GM21423 (cell line): ENCODE measurements at regions not wholly inside any gene's neighbourhood (a gene's known extent, or its start where the extent isn't known, plus 50 kb on each side); places are given as distances from the start of the nearest gene placed in this dataset.

ENCODE experiments used
- ATAC-seq: cut with Tn5 transposase; IDR thresholded peaks from one replicate; pipeline ENCODE4 v1.9.1; 2021; ENCODE audit warnings: mild to moderate bottlenecking, moderate library complexity; ENCODE audit not compliant: unreplicated experiment

DNA sequence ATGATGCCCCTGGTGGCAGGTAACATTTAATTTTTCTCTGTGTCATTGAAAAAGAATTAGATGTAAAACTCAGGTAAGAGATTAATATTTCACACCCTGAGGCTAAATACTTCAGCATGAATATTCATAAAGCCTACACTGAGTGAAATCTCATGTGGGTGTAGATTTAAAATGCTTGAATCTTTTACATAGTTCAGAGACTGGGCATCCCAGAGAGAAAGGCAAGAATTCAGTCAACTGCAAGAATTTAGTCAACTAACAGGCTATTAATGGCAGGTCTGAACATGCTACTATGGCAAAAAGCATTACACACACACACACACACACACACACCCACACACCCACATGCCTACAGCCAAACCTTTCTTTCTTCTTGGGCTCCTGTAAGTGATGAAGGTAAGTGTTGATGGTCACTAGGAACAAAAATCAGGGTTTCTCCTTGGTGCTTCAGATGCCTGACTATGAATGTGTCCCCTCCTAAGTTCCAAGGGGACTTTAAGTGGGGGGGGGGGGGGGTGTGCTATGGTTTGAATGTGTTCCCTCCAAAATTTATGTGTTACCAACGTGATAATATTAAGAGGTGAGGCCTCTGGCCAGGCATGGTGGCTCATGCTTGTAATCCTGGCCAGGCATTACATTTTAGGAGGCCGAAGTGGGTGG, 63.7 kb upstream of the PSMD7 start:
- ATAC-seq: no peak

DNA sequence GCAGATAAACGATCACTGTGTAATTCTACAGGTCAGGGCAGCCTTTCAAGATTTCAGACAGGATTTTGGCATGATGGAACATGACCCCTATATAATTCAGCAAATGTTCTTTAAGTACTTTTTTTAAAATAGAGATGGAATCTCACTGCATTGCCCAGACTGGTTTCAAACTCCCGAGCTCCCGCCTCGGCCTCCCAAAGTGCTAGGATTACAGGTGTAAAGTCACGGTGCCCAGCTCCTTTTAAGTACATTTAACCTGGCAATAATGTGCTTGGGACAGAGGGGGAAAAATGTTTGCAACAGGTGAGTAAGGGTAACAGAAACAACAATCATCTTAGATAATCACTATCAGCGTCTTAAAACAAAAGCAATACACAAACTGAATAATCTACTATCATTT, 66.5 kb upstream of the PSMD7 start:
- no peak for ATAC-seq

DNA sequence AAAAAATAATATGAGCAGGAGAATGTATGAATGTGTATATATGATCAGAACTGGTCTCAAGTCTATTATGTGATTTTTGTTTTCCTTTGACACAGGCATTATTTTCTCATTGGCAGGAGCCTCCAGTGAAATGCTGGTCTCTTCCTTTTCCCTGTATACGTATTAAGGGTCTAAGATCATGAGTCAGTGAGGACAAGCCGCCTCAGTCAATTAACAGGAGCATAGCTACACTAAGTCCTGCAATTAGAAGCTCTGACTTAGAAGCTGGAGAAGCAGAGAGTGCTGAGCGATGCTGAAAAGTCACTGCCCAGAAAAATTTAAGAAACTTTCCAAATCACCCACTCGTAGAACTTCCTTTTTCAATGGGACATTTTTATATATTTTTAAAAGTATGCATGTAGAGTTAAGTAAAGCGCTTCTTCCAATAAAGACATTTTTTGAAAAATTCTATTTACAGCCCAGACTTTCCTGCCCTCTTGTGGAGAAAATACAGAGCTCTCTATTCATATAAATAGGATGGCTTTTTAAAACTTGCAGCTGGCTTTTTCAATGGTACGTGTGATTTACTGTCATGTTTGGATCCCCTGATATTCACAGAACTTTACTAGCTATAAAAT, 70.2 kb upstream of the PSMD7 start:
- ATAC-seq: no peak

DNA sequence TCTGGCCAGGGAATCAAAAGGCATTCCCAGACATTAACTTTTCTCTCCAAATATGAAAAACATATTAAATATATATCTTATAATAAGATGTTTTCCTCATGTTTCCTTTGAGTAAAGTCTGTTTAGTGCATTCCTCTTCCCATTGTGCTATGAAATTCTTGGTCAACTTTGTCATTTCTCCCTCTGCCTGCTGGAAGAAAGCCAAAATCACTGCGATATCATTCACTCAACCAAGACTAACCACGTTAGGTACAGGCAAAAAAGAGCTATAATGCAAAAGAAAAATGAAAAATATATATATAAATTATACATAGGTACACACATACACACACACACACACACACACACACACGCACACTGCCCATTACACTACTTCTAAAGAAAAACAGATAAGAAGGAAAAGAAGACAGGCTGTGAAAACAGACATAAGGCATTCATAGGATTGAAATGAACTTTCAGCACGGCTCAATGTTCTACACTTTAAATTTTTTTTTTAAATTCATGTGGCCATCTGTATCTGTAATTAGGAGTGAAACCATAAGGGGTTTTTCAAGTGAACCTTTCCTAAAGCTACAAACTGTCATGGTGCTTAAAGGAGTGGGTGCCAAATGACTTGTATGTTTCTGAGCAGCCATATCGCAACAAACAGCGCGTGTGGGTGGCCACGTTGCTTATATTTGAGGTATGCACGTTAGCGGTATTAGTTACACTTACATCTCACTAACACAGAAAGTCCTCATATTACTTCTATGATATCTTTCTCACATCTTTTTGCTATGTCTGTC, 71.6 kb upstream of the PSMD7 start:
- no peak for ATAC-seq

DNA sequence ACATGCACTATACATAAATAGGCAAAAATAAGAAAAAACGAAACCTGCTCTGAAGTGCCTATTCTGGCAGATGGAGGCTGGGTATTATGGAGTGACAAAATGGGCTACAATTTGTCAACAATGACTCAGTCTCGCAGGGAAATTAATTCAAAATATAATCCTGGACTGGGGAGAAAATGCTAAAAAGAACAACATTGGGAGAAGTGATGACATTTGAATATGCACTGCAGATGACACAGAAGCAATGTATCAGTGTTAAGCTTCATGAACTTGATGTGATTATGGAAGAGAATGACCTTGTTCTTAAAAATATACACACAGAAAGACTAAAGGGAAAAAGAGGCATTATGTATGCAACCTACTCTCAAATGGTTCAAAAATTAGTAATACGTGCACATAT, 74.8 kb upstream of the PSMD7 start:
- no peak for ATAC-seq

DNA sequence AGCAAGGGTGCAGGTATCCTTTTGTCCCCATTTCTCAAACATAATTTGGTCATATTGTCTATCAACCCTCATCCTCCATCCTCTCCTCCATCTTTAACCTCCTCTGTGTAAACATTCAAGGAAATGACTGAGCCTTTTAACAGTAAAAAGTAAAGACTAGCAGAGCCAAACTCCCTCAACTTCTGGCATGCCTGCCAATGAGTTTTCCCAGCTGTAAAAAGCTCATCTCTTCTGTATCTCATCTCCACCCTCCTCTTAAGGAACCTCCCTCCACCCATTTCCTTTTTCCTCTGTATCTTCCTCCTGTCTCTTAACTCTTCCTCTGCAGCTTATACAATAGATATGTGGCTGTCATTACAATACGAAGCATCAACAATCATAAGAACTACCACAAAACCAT, 76.9 kb upstream of the PSMD7 start:
- no peak for ATAC-seq

DNA sequence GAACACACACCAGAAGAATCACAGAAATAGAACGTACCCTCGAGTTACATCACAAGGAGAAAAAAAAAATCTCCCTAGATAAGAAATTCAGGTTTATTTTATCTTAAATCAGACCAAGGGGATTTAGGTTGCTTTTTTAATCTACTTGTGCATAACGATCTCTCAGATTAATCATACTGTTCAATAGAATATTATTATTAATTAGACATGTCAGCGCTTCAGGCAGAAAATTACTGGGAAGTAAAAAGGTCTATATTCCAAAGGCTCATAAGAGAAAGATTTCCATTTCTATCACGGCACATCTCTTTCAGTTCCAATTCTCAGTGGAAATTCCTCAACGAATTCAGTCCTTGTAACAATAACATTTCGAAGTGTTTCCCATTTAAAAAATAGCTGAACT, 77.7 kb upstream of the PSMD7 start:
- ATAC-seq: no peak

DNA sequence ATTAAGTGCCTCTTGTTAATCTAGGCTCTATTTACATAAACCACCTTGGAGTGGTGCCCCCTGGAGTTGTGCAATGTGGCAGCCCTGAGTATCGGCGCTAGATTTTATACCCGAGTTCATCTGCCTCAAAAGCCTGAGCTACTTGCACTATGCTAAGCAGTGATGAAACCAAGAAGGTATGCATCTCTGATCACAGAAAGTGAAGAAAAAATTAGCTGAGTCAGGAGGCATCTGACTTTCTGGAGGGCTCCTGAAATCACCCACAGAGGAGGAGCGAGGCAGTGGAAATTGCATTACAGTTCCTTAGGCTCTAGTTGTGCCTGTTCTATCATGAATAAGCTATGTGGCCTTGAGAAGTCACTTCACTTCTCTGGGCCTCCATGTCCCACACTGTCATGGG, 80.3 kb upstream of the PSMD7 start:
- ATAC-seq: no peak

DNA sequence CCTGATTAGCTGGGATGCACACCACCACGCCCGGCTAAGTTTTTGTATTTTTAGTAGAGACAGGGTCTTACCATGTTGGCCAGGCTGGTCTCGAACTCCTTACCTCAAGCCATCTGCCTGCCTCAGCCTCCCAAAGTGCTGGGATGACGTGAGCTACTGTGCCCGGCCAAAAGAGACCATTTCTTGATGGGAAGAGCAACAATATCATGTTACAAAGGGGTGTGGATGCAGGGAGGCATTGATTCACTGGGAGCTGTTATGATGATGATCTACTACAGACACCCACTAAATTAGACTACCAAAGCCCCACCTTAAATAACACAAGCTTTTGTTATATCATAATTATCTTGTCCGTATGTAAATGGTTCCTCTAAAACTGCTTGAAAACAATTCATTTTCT, 81.4 kb upstream of the PSMD7 start:
- ATAC-seq: no peak

DNA sequence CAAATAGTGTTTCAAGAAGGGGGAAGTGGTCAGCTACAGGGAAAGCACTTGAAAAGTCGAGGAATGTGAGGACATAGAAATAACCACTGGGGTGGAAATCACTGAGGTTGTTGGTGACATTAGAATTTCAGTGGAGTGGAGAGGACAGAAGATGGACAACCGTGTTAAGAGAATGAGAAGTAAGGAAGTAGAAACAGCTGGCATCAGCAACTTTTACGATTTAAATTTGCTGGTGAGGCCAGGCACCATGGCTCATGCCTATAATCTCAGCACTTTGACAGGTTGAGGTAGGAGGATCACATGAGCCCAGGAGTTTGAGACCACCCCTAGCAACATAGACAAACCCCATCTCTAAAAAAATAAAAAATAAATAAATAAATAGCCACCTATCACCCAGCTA, 83.2 kb upstream of the PSMD7 start:
- no peak for ATAC-seq

DNA sequence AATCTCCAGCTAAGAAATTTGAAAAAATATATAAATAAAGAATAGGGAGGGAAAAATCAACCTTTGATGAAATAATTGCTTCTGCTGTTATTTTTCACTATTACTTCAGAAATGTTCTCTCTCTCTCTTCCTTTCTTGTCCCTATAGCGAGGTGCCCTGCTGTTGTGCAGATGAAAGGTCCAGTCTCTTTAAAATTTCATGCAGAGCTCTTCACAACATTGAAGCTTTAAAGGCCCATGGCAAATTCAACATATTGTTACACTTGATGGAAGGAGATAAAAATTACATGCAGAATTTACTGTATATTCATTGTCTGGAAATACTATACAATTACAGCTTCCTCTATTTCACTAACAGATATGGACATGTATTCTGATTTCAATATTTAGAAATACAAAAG, 86.4 kb upstream of the PSMD7 start:
- no peak for ATAC-seq

DNA sequence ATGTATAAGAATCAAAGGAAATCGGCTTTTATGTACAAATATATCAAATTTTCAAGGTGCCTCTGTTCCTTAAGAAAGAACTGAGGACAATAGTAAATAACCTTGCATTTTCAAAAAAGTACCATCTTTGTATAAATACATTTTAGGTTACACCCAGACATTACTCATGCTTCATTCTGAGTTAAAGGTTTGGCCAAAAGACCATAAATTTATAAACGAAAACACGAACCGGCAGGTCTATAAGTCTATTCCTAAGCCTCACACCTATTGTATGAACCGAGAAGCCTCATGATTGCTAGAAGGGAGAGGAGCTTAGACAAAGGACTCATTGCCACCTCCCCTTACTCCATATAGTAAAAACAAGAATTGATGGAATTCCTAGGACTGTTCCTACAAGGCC, 94.6 kb upstream of the PSMD7 start:
- no peak for ATAC-seq

DNA sequence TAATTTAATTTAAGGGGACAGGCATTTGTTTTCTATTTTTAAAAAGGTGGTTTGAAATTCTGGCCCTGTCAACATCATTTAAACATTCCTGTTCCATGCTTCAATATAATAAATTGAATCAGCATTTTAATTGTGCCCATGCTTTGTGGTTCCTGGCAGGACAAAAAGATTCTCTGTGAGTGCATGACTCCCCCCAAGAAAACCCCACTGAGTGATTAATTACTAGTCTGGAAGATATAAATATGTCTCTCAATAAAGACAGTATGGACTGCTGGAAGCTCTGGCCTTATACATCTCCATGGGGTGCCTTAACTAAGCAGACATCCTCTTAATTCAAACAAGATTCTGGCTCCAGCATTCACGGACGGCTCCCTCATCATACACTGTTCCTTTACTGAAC, 95.0 kb upstream of the PSMD7 start:
- ATAC-seq: no peak

DNA sequence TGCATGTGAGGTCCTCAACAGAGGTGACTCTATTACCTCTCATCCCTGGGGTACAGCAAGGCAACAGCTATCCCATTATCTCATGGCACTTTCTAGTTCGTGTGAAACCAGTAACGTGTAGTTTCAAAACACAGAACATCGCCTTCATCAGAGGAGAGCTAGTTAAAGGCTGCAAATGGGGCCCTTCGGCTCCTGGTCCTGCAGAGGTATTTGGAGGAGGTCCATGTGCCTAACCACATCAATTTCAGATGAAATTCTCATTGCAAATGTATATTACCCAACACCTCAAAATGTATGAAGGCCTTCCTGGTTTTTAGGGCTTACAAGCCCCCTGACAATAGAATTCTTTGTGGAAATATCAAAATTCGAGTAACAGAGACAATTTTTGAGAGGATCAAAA, 95.7 kb upstream of the PSMD7 start:
- ATAC-seq: no peak

DNA sequence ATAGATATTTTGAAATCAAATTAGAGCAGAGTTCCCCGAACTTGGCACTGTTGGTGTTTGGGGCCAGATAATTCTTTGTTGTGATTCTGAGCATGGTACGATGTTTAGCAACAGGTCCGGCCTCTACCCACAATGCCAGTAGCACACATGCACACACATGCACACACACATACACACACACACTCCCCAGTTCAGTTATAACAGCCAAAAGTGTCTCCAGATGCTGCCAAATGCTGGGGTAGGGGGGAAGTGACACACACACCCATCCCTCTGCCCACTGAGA, 96.8 kb upstream of the PSMD7 start:
- no peak for ATAC-seq

DNA sequence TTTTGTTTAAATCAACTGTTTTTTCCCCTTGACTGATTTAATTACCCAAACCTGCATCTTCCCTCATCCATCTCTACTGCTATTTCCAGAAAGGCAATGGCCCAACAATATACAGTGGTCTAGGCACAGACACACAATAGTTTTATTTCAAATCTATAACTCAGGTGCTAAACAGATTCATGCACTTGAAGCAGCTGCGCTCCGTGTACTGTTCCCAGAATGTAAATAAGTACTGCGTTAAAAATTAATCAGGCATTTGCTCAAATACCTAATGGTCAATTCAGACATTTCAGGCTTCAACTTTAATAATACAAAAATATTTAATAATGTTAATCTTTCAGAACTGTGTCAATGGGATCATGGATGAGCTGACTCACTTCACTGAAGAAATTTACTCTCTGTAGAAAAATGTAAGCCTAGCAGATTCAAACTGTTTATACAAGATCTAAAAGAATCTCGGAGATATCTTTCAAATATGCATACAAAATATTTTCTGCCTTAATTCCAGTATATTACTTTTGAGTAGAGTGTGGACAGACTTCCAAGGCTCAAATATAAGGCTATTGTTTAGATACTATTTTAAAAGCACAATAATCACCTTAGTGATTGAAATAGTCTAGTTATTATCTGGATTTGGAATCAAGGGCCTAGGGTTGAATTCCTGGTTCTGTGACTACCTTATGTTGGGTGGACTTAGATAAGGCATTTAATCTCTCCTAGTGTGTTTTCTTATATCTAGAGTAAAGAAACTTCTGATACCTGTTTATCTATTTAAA, 97.4 kb upstream of the PSMD7 start:
- no peak for ATAC-seq

DNA sequence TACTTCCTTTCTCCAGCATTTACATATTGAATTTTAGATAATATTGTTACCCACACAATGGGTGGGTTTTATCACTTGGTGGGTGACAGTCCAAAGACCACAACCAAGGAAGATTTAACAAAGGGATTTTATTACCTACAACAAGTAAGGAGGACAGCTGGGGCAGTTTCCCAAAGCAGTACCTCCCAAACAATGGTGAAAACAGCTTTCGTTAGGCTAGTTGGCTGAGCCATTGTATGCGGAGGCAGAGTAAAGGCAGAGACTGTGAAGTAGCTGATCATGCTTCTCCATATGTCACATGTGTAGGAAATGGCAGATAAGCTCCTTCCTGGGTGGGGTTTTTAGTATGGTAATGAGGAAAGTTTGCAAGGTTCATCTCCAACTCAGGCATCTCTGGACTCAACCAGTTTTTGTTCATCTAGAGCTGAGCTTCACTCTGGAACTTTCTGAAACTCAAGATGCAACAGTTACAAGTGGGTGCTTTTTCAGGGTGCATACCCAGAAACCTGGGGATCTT, 104.3 kb upstream of the PSMD7 start:
- no peak for ATAC-seq

DNA sequence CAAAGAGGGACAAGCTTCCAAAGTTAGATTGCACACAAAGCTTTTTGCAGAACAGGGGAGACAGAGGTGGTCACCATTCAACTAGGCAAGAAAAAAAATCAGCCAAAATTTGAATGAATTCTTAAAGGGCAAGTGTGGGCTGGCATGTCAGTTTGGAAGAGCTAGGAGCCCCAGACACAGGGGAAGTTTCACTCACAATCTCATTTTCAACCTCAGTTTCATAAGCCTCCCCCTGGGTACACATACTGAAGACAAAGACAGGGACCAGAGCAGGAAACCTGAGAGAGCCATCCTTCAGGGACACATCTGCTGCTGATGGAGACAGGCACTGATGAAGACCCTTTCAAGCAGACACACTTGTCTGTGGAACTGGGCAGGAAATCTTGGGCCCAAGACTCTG, 106.3 kb upstream of the PSMD7 start:
- ATAC-seq: no peak

DNA sequence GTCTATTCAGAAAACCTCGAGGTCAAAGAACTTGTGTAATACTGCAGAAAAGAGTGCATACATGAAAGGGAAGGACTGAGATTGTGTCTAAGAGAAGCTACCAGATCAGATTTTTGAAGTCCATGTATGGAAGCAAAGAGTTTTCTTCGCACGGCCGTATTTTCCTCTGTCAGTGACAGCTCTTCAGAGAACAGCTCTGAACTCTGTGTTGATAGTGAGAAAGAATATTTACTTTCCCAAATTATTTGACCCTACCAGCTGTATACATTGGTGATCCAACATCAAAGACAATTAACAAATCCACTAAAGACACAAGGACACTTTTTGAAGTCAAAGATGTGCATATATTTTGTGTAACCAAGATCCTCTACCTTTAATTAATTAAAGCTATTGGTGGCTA, 107.8 kb upstream of the PSMD7 start:
- no peak for ATAC-seq

DNA sequence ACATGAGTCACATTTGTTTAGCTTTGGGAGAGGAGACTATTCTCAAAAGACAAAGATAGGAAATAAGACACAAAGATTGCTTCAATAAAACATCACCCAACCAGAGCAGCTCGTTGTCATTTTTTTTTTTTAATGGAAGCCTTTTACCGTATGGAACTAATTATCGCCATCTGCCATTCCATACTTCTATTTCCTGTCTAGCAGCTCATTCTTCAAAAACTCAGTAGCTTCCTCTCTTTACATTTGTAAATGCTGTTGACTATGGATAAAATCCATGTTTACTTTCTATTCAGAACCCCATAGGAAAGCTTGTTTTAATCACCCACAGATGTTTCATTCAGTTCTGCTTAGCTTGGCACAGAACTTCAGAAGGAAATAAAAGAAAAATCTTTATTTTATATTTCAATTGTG, 110.0 kb upstream of the PSMD7 start:
- ATAC-seq: no peak

DNA sequence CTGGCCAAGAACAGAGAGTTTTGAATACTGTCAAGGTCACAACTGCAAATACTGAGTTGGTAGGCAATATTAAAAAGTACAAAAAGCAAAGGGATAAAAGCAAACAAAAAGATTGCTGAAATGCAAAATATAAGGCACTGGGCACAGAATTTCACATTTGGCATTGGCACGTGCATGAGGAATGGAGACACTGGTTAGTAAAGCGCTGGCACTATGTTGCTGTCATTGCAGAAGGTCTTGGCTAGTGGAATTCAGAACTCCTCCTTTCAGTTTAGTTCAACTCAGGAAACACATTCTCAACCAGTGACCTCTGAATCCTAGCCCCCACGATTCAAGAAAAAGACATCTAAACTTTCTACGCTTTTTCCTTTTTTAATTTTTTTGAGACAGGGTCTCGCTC, 111.8 kb upstream of the PSMD7 start:
- no peak for ATAC-seq
